Parathyroid adenoma (tissue), 2 donors: ENCODE measurements at regions not wholly inside any gene's neighbourhood (a gene's known extent, or its start where the extent isn't known, plus 50 kb on each side); places are given as distances from the start of the nearest gene placed in this dataset.
"Not testable (repeated sequence)": the region's sequence is repeated elsewhere in the genome, so short reads cannot be mapped to it uniquely, and the experiment has no call there.

Experiments used
- H2AFZ ChIP-seq: fragments of 300-600 bp; sonication (generic); one replicate; pipeline ENCODE4 v1.7.0; 2017; ENCODE audit warnings: antibody characterized with exemption, mild to moderate bottlenecking
- H3K27ac ChIP-seq: fragments of 300-600 bp; sonication (generic); one replicate; pipeline ENCODE4 v1.7.0; 2017
- H3K27me3 ChIP-seq: fragments of 300-600 bp; sonication (generic); one replicate; pipeline ENCODE4 v1.7.0; 2017; ENCODE audit warnings: low read length; ENCODE audit not compliant: control insufficient read depth, insufficient read depth
- H3K36me3 ChIP-seq: fragments of 300-600 bp; sonication (generic); one replicate; pipeline ENCODE4 v1.7.0; 2017; ENCODE audit warnings: low read length; ENCODE audit not compliant: control insufficient read depth, insufficient read depth
- H3K4me1 ChIP-seq: fragments of 300-600 bp; sonication (generic); one replicate; pipeline ENCODE4 v1.7.0; 2017; ENCODE audit warnings: control low read depth
- H3K4me2 ChIP-seq: fragments of 300-600 bp; sonication (generic); one replicate; pipeline ENCODE4 v1.7.0; 2017; ENCODE audit warnings: low read length
- H3K4me3 ChIP-seq: fragments of 300-600 bp; sonication (generic); one replicate; pipeline ENCODE4 v1.7.0; 2017; ENCODE audit warnings: low read depth, low read length
- H3K79me2 ChIP-seq: fragments of 300-600 bp; sonication (generic); one replicate; pipeline ENCODE4 v1.7.0; 2017; ENCODE audit warnings: control low read depth
- H3K9ac ChIP-seq: fragments of 300-600 bp; sonication (generic); one replicate; pipeline ENCODE4 v1.7.0; 2017; ENCODE audit warnings: mild to moderate bottlenecking
- H3K9me3 ChIP-seq: fragments of 300-600 bp; sonication (generic); one replicate; pipeline ENCODE4 v1.7.0; 2017; ENCODE audit warnings: low read length; ENCODE audit not compliant: control insufficient read depth
- CTCF ChIP-seq: fragments of 300-600 bp; sonication (generic); IDR thresholded peaks from one replicate; pipeline ENCODE4 v1.7.0; 2017; ENCODE audit warnings: antibody characterized with exemption, mild to moderate bottlenecking
- donor health status: primary hyperparathyroidism.

- no peaks in the 10 kb centered on the region for H3K4me1 ChIP-seq
- no peak overlapping the region for H3K9ac ChIP-seq
- no peaks in the 10 kb centered on the region for H3K27me3 ChIP-seq
- H3K27ac ChIP-seq, result no peak overlapping the region
- TF ChIP-seq CTCF, result no peak
- no peaks in the 10 kb centered on the region for H3K36me3 ChIP-seq
- no peak overlapping the region for H3K4me2 ChIP-seq
- H3K9me3 ChIP-seq, result no peaks in the 10 kb centered on the region
- H3K79me2 ChIP-seq, result no peaks in the 10 kb centered on the region
- no peak overlapping the region for H2AFZ ChIP-seq
- no peak overlapping the region for H3K4me3 ChIP-seq
These were observed 54.5 kb downstream of the IRX5 start for GRCh38 chr16:54985156-54985555.

GRCh38 chr16:54985668-54986067, 55.0 kb downstream of the IRX5 start:
- H3K9ac ChIP-seq, result no peak overlapping the region
- H3K9me3 ChIP-seq, result no peaks in the 10 kb centered on the region
- H3K79me2 ChIP-seq, result no peaks in the 10 kb centered on the region
- H3K36me3 ChIP-seq, result no peaks in the 10 kb centered on the region
- H3K4me2 ChIP-seq, result no peak overlapping the region
- H3K27ac ChIP-seq, result no peak overlapping the region
- no peak overlapping the region for H2AFZ ChIP-seq
- no peaks in the 10 kb centered on the region for H3K27me3 ChIP-seq
- H3K4me1 ChIP-seq, result no peaks in the 10 kb centered on the region
- TF ChIP-seq CTCF, result no peak
- H3K4me3 ChIP-seq, result no peak overlapping the region

GRCh38 chr16:54986409-54986808, 55.7 kb downstream of the IRX5 start:
- Histone ChIP-seq H3K9ac (no peak overlapping the region), H3K36me3 (no peaks in the 10 kb centered on the region)

GRCh38 chr16:54987081-54987480, 56.4 kb downstream of the IRX5 start:
- Histone ChIP-seq H3K4me2 (no peak overlapping the region), H3K27ac (no peak overlapping the region), H3K79me2 (no peaks in the 10 kb centered on the region), H3K9me3 (no peaks in the 10 kb centered on the region), H3K4me1 (no peaks in the 10 kb centered on the region), H2AFZ (no peak overlapping the region), H3K36me3 (no peaks in the 10 kb centered on the region), H3K4me3 (no peak overlapping the region), H3K9ac (no peak overlapping the region), H3K27me3 (no peaks in the 10 kb centered on the region)
- TF ChIP-seq CTCF, result no peak

More at GRCh38 chr16:54986409-54986808, 55.7 kb downstream of the IRX5 start:
- no peak overlapping the region for H3K4me3 ChIP-seq
- H2AFZ ChIP-seq, result no peak overlapping the region
- H3K4me1 ChIP-seq, result no peaks in the 10 kb centered on the region
- no peak overlapping the region for H3K27ac ChIP-seq
- no peaks in the 10 kb centered on the region for H3K27me3 ChIP-seq
- no peaks in the 10 kb centered on the region for H3K79me2 ChIP-seq
- no peaks in the 10 kb centered on the region for H3K9me3 ChIP-seq
- no peak for TF ChIP-seq CTCF
- no peak overlapping the region for H3K4me2 ChIP-seq

GRCh38 chr16:54991525-54991924, 60.9 kb downstream of the IRX5 start:
- H3K4me1 ChIP-seq, result no peaks in the 10 kb centered on the region
- no peaks in the 10 kb centered on the region for H3K27me3 ChIP-seq
- no peaks in the 10 kb centered on the region for H3K79me2 ChIP-seq
- H3K4me2 ChIP-seq, result no peak overlapping the region
- H2AFZ ChIP-seq, result no peak overlapping the region
- H3K36me3 ChIP-seq, result no peaks in the 10 kb centered on the region
- no peak overlapping the region for H3K27ac ChIP-seq
- TF ChIP-seq CTCF, result no peak
- no peaks in the 10 kb centered on the region for H3K9me3 ChIP-seq
- no peak overlapping the region for H3K9ac ChIP-seq
- H3K4me3 ChIP-seq, result no peak overlapping the region

GRCh38 chr16:54991946-54992345, 61.3 kb downstream of the IRX5 start:
- H3K27me3 ChIP-seq, H3K4me1 ChIP-seq, H3K4me3 ChIP-seq: not testable (repeated sequence)

More at GRCh38 chr16:54991946-54992345, 61.3 kb downstream of the IRX5 start:
- H3K27ac ChIP-seq, H3K79me2 ChIP-seq, H3K9me3 ChIP-seq, H3K36me3 ChIP-seq, H2AFZ ChIP-seq, H3K4me2 ChIP-seq, H3K9ac ChIP-seq: not testable (repeated sequence)
